ENCODE measurements at regions not wholly inside any gene's neighbourhood (a gene's known extent, or its start where the extent isn't known, plus 50 kb on each side); places are given as distances from the start of the nearest gene placed in this dataset.
"Not testable (repeated sequence)": the region's sequence is repeated elsewhere in the genome, so short reads cannot be mapped to it uniquely, and the experiment has no call there.

GRCh38 chr6:40133981-40134380 is 199.7 kb upstream of the MOCS1 start:
- not testable (repeated sequence) for TF ChIP-seq POLR2AphosphoS5 (IDR thresholded peaks at IDR 0.05); CTCF (IDR thresholded peaks at IDR 0.05 in 8 of 11, conservative IDR thresholded peaks at IDR 0.05 in 3 of 11); POLR2A (IDR thresholded peaks at IDR 0.05)
